ENCODE measurements at regions not wholly inside any gene's neighbourhood (a gene's known extent, or its start where the extent isn't known, plus 50 kb on each side); places are given as distances from the start of the nearest gene placed in this dataset.
A peak's percentile ranks its signal among the peaks of the same experiment; 100 is the strongest.

GRCh38 chr20:22815603-22816315 is 219.4 kb upstream of the SSTR4 start:
- H3K4me3 ChIP-seq (ENCODE audit: low read depth, low read length), result no peak overlapping the region
- no peak for DNase-seq
- no peaks in the 10 kb centered on the region for H3K36me3 ChIP-seq (replicated peaks)
- H3K27me3 ChIP-seq (replicated peaks), result no peaks in the 10 kb centered on the region
- in situ Hi-C loops (cut with HindIII; ENCODE audit: low pct_ligation_motif_present, low sequenced_read_pairs), result no loop called here
- peak; percentile 56 for TF ChIP-seq CTCF (IDR thresholded peaks at IDR 0.05; ENCODE audit: low read depth, low read length, missing control alignments)
- H3K27ac ChIP-seq, result no peak overlapping the region

GRCh38 chr20:22818636-22819035 is 216.5 kb upstream of the SSTR4 start:
- Histone ChIP-seq H3K27ac (no peak overlapping the region), H3K4me3 (ENCODE audit: low read depth, low read length) (no peak overlapping the region), H3K27me3 (replicated peaks) (no peaks in the 10 kb centered on the region), H3K36me3 (replicated peaks) (no peaks in the 10 kb centered on the region)
- DNase-seq, result no peak
- in situ Hi-C loops (cut with HindIII; ENCODE audit: low pct_ligation_motif_present, low sequenced_read_pairs), result no loop called here
- TF ChIP-seq CTCF (IDR thresholded peaks at IDR 0.05; ENCODE audit: low read depth, low read length, missing control alignments), result no peak

- no peaks in the 10 kb centered on the region for H3K36me3 ChIP-seq (replicated peaks)
- no peak overlapping the region for H3K4me3 ChIP-seq (ENCODE audit: low read depth, low read length)
- H3K27me3 ChIP-seq (replicated peaks), result no peaks in the 10 kb centered on the region
- no peak for TF ChIP-seq CTCF (IDR thresholded peaks at IDR 0.05; ENCODE audit: low read depth, low read length, missing control alignments)
- H3K27ac ChIP-seq, result no peak overlapping the region
- DNase-seq, result no peak
- in situ Hi-C loops (cut with HindIII; ENCODE audit: low pct_ligation_motif_present, low sequenced_read_pairs), result no loop called here
Measured at GRCh38 chr20:22819112-22819511, 216.0 kb upstream of the SSTR4 start.

- no peaks in the 10 kb centered on the region for H3K27me3 ChIP-seq (replicated peaks)
- TF ChIP-seq CTCF (IDR thresholded peaks at IDR 0.05; ENCODE audit: low read depth, low read length, missing control alignments), result no peak
- no peak overlapping the region for H3K4me3 ChIP-seq (ENCODE audit: low read depth, low read length)
- no peak for DNase-seq
- H3K36me3 ChIP-seq (replicated peaks), result no peaks in the 10 kb centered on the region
- in situ Hi-C loops (cut with HindIII; ENCODE audit: low pct_ligation_motif_present, low sequenced_read_pairs), result no loop called here
- no peak overlapping the region for H3K27ac ChIP-seq
Measured at GRCh38 chr20:22819784-22820183, 215.3 kb upstream of the SSTR4 start.

- H3K27ac ChIP-seq, result no peak overlapping the region
- H3K27me3 ChIP-seq (replicated peaks), result no peaks in the 10 kb centered on the region
- DNase-seq, result no peak
- no peak for TF ChIP-seq CTCF (IDR thresholded peaks at IDR 0.05; ENCODE audit: low read depth, low read length, missing control alignments)
- in situ Hi-C loops (cut with HindIII; ENCODE audit: low pct_ligation_motif_present, low sequenced_read_pairs), result no loop called here
- no peaks in the 10 kb centered on the region for H3K36me3 ChIP-seq (replicated peaks)
- no peak overlapping the region for H3K4me3 ChIP-seq (ENCODE audit: low read depth, low read length)
Measured at GRCh38 chr20:22821081-22821727, 213.9 kb upstream of the SSTR4 start.
